HCT116 (cell line): ENCODE measurements at regions not wholly inside any gene's neighbourhood (a gene's known extent, or its start where the extent isn't known, plus 50 kb on each side); places are given as distances from the start of the nearest gene placed in this dataset.

Experiments
- ATAC-seq: fragments of 200-7000 bp; cut with Tn5 transposase; 2 replicates; pipeline ENCODE4 v1.9.1; 2020; ENCODE audit warnings: mild to moderate bottlenecking, moderate library complexity
- BruUV-seq: library from RNA; stranded (reverse); fragments of 400-500 nt; replicated peaks from 2 replicates; lab custom pipeline; 2021; lab: Mats Ljungman, UMichigan
- CTCF ChIA-PET: fragments of 300-600 bp; sonication (Branson Sonifier 250); formaldehyde crosslinking; loops from one replicate; lab custom pipeline; 2021; ENCODE audit warnings: antibody characterized with exemption; lab: Charles Lee
- POLR2A ChIA-PET: fragments of 300-600, 350-600 bp; sonication (Branson Sonifier 250); formaldehyde crosslinking; loops from one replicate; lab custom pipeline; 2021; ENCODE audit warnings: antibody characterized with exemption; lab: Charles Lee
- RAD21 ChIA-PET, 2 experiments: fragments of 300-600 bp; sonication (Branson Sonifier 250); formaldehyde crosslinking; loops; one replicate each; lab custom pipeline; 2023; ENCODE audit warnings: low total read pairs in 2 of 2; ENCODE audit not compliant: uncharacterized antibody in 2 of 2, unreplicated experiment in 2 of 2, low non-redundant PET in 1 of 2; lab: Charles Lee
- DNase-seq: peaks from one replicate; pipeline ENCODE4 v3.0.0-alpha.2; 2010; ENCODE audit warnings: low read depth, low spot score
- H2AFZ ChIP-seq: fragments of 200-600 bp; shearing (Covaris generic), sonication (generic); 2 replicates; pipeline ENCODE4 v1.6.1; 2017; ENCODE audit warnings: low read depth, mixed run types, mixed read lengths, antibody characterized with exemption, low read length; ENCODE audit not compliant: poor library complexity, severe bottlenecking
- H3K27ac ChIP-seq: 2 replicates; pipeline ENCODE4 v1.5.1; 2012; ENCODE audit warnings: low read depth, low read length
- H3K27me3 ChIP-seq: fragments of 200-600 bp; sonication (generic); 2 replicates; pipeline ENCODE4 v1.6.1; 2016; ENCODE audit warnings: mixed run types, low read length, mixed read lengths; ENCODE audit not compliant: insufficient read depth
- H3K36me3 ChIP-seq, 2 experiments: fragments of 200-500 bp in 1 of 2; fragments of 200-600 bp in 1 of 2; sonication (Bioruptor generic) in 1 of 2; sonication (generic) in 1 of 2; 2 replicates each; pipeline versions ENCODE4 v1.5.1 to v1.6.1; 2014 to 2016; ENCODE audit warnings: low read length in 2 of 2, inconsistent platforms in 1 of 2, mixed read lengths in 1 of 2, mixed run types in 1 of 2; ENCODE audit not compliant: insufficient read depth in 2 of 2, control insufficient read depth in 1 of 2
- H3K4me1 ChIP-seq, 2 experiments: fragments of 200-600 bp in 1 of 2; sonication (generic) in 1 of 2; 2 replicates each; pipeline versions ENCODE4 v1.5.1 to v1.6.1; 2012 to 2017; ENCODE audit warnings: low read length in 2 of 2, inconsistent platforms in 1 of 2, mild to moderate bottlenecking in 1 of 2, mixed read lengths in 1 of 2, mixed run types in 1 of 2, moderate library complexity in 1 of 2; ENCODE audit not compliant: insufficient read depth in 2 of 2, control insufficient read depth in 1 of 2
- H3K4me2 ChIP-seq: fragments of 200-600 bp; sonication (generic); 2 replicates; pipeline ENCODE4 v1.6.1; 2017; ENCODE audit warnings: mixed run types, low read length, mixed read lengths
- H3K4me3 ChIP-seq, 2 experiments: fragments of 200-600 bp in 1 of 2; sonication (generic) in 1 of 2; replicated peaks in 1 of 2; 2 replicates each; pipeline ENCODE4 v1.5.1; 2011 to 2016; ENCODE audit warnings: low read length in 2 of 2, control low read depth in 1 of 2, low read depth in 1 of 2, mild to moderate bottlenecking in 1 of 2, mixed read lengths in 1 of 2, mixed run types in 1 of 2
- H3K79me2 ChIP-seq: fragments of 200-600 bp; sonication (generic); 2 replicates; pipeline ENCODE4 v1.6.1; 2017; ENCODE audit warnings: mild to moderate bottlenecking, mixed run types, low read length, moderate library complexity, mixed read lengths; ENCODE audit not compliant: insufficient read depth
- H3K9ac ChIP-seq: fragments of 200-600 bp; sonication (generic); 2 replicates; pipeline ENCODE4 v1.6.1; 2016; ENCODE audit warnings: low read length, mixed read lengths
- H3K9me2 ChIP-seq: fragments of 200-600 bp; sonication (generic), shearing (Covaris generic); 2 replicates; pipeline ENCODE4 v1.6.1; 2017; ENCODE audit warnings: mixed run types, mild to moderate bottlenecking, moderate library complexity; ENCODE audit not compliant: insufficient read depth
- H3K9me3 ChIP-seq, 2 experiments: fragments of 200-500 bp in 1 of 2; fragments of 200-600 bp in 1 of 2; sonication (Bioruptor generic) in 1 of 2; sonication (generic) in 1 of 2; 2 replicates each; pipeline ENCODE4 v1.6.1; 2014 to 2017; ENCODE audit warnings: low read length in 2 of 2, mixed read lengths in 2 of 2, inconsistent platforms in 1 of 2, low read depth in 1 of 2, mild to moderate bottlenecking in 1 of 2, mixed run types in 1 of 2, moderate library complexity in 1 of 2; ENCODE audit not compliant: control insufficient read depth in 1 of 2, insufficient read depth in 1 of 2
- H4K20me1 ChIP-seq: fragments of 200-600 bp; sonication (generic), shearing (Covaris generic); 2 replicates; pipeline ENCODE4 v1.6.1; 2017; ENCODE audit warnings: mixed run types, mild to moderate bottlenecking, moderate library complexity; ENCODE audit not compliant: insufficient read depth
- ATF3 ChIP-seq: IDR thresholded peaks from 2 replicates; pipeline ENCODE4 v1.6.1; 2012
- EGR1 ChIP-seq: IDR thresholded peaks from 2 replicates; pipeline ENCODE4 v1.6.1; 2012; ENCODE audit warnings: low read depth
- ELF1 ChIP-seq: IDR thresholded peaks from 2 replicates; pipeline ENCODE4 v1.6.1; 2012; ENCODE audit warnings: low read depth, borderline replicate concordance
- EZH2phosphoT487 ChIP-seq: fragments of 200-600 bp; IDR thresholded peaks from 2 replicates; pipeline ENCODE4 v1.6.1; 2018; ENCODE audit warnings: antibody characterized with exemption, borderline replicate concordance
- JUND ChIP-seq: IDR thresholded peaks from 2 replicates; pipeline ENCODE4 v1.6.1; 2012
- MAX ChIP-seq: IDR thresholded peaks from 2 replicates; pipeline ENCODE4 v1.6.1; 2012
- REST ChIP-seq: IDR thresholded peaks from 2 replicates; pipeline ENCODE4 v1.6.1; 2012; ENCODE audit warnings: low read depth
- SIN3A ChIP-seq: IDR thresholded peaks from 2 replicates; pipeline ENCODE4 v1.6.1; 2012; ENCODE audit warnings: low read depth
- SP1 ChIP-seq: IDR thresholded peaks from 2 replicates; pipeline ENCODE4 v1.6.1; 2012; ENCODE audit warnings: low read depth
- SRF ChIP-seq: IDR thresholded peaks from 2 replicates; pipeline ENCODE4 v1.6.1; 2012; ENCODE audit warnings: low read depth
- YY1 ChIP-seq: IDR thresholded peaks from 2 replicates; pipeline ENCODE4 v1.6.1; 2011; ENCODE audit warnings: low read length, low read depth, moderate library complexity, mild to moderate bottlenecking; ENCODE audit not compliant: insufficient replicate concordance; ENCODE audit errors: extremely low read depth
- ZBTB33 ChIP-seq: IDR thresholded peaks from 2 replicates; pipeline ENCODE4 v1.6.1; 2011; ENCODE audit warnings: mild to moderate bottlenecking, low read length, moderate library complexity; ENCODE audit not compliant: insufficient replicate concordance; ENCODE audit errors: extremely low read depth
- ZFX ChIP-seq: fragments of 450-650 bp; IDR thresholded peaks from 2 replicates; pipeline ENCODE4 v1.6.1; 2017
- ZNF274 ChIP-seq: fragments of 200-500 bp; sonication (Bioruptor generic); IDR thresholded peaks from 2 replicates; pipeline ENCODE4 v1.6.1; 2014; ENCODE audit warnings: mild to moderate bottlenecking, low read depth, low read length, inconsistent platforms
- intact Hi-C: fragments of 100-400 bp; cut with micrococcal nuclease; formaldehyde crosslinking; loops from 2 replicates; pipeline ENCODE4 v1.10.0; 2022

- no peak for DNase-seq
- Histone ChIP-seq H3K4me2 (no peak overlapping the region), H3K27me3 (peaks cover 7% of the 10 kb centered on the region; the same call in 1 of the 2 replicates), H3K4me1 (no peaks in the 10 kb centered on the region), H3K79me2 (no peaks in the 10 kb centered on the region), H3K36me3 (no peaks in the 10 kb centered on the region), H3K9me2 (no peaks in the 10 kb centered on the region), H2AFZ (no peak overlapping the region), H3K4me3 (no peak overlapping the region), H4K20me1 (no peaks in the 10 kb centered on the region), H3K9ac (no peak overlapping the region)
- RAD21 ChIA-PET = no interaction called here
- CTCF ChIA-PET = no interaction called here
- BruUV-seq = no TSS peak
- ATAC-seq = no peak
- intact Hi-C loops = no loop called here
- TF ChIP-seq SIN3A (no peak), ATF3 (no peak), ZFX (no peak), JUND (no peak)
- TF ChIP-seq, all 23 proteins: peak for 0
- Histone ChIP-seq H3K9me3 (no peaks in the 10 kb centered on the region), H3K27ac (no peak overlapping the region)
- POLR2A ChIA-PET = no interaction called here
These were observed 329.9 kb downstream of the CDC5L start for GRCh38 chr6:44717431-44717830.

GRCh38 chr6:44721954-44722578, 334.6 kb downstream of the CDC5L start:
- ATAC-seq (no peak), DNase-seq (no peak)
- RAD21 ChIA-PET = no interaction called here
- CTCF ChIA-PET = no interaction called here
- intact Hi-C loops = no loop called here
- no peaks in the 10 kb centered on the region for H3K9me3 ChIP-seq
- no peaks in the 10 kb centered on the region for H3K4me1 ChIP-seq
- POLR2A ChIA-PET = no interaction called here
- no peaks in the 10 kb centered on the region for H3K79me2 ChIP-seq
- no peaks in the 10 kb centered on the region for H3K36me3 ChIP-seq
- H3K4me3 ChIP-seq = no peak overlapping the region
- H2AFZ ChIP-seq = no peak overlapping the region
- peaks cover 7% of the 10 kb centered on the region for H3K27me3 ChIP-seq
- no peaks in the 10 kb centered on the region for H3K9me2 ChIP-seq
- H3K9ac ChIP-seq = no peak overlapping the region
- BruUV-seq = no TSS peak
- H3K27ac ChIP-seq = no peak overlapping the region
- no peaks in the 10 kb centered on the region for H4K20me1 ChIP-seq
- H3K4me2 ChIP-seq = no peak overlapping the region
- TF ChIP-seq YY1 (no peak), SP1 (no peak), ZNF274 (no peak), EZH2phosphoT487 (no peak), JUND (no peak), SIN3A (no peak), REST (no peak), ZBTB33 (no peak), ZFX (no peak), EGR1 (no peak), ELF1 (no peak), SRF (no peak), MAX (no peak)
